ENCODE measurements at regions not wholly inside any gene's neighbourhood (a gene's known extent, or its start where the extent isn't known, plus 50 kb on each side); places are given as distances from the start of the nearest gene placed in this dataset.
"Not testable (repeated sequence)": the region's sequence is repeated elsewhere in the genome, so short reads cannot be mapped to it uniquely, and the experiment has no call there.

GRCh38 chr6:169406804-169407203 lies 153.2 kb upstream of the THBS2 start:
- DNase-seq = no peak

DNA sequence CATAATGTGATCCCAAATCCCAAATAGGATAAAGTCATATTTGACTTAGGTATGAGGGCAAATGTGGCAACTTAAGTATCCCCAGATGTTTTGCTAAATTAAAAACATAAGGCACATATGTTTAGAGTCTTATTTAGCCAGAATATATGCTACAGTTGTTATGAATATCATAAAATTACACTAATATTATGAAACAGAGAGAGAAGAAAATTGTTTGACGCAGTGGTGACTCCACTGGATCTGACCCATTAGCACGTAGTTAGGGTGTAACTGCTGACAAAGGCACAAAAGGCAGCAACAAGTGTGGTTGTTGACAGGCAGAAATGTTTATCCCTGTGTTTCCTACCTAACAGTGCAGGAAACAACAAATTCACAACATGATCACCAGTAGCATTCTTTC lies 152.4 kb upstream of the THBS2 start:
- DNase-seq = no peak

- no peak for DNase-seq
Measured at GRCh38 chr6:169404828-169405227, 151.2 kb upstream of the THBS2 start.

GRCh38 chr6:169398342-169399105 lies 144.9 kb upstream of the THBS2 start:
- no peak for DNase-seq

- no peak for DNase-seq
Measured at GRCh38 chr6:169397684-169398083, 144.0 kb upstream of the THBS2 start.

DNA sequence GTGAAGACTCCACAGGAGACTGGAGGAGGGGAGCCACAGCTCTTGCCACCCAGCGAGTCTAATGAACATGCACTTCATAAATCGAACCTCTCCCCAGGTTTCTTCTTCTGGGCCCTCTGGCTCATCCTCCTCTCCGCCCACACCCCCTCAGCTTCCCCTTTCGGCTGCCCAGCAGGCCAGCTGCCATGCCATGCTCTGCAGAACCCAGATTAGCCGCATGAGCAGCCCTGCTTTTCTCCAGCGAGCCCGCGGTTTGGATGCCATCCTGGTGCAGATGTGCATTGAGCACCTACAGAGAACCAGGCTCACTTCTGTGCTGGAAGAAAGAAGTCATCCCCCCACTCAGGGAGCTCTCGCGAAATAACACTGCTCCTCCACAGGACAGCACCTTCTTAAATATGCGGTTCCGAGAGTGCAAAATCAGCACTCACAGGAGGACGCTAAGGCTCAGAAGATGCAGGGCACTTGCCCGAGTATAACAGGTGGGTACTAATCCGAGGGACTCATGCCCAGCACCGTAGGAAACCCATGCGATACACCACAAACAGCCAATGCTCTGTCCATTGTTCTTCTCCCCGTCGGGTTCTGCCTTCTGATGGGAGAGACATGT lies 143.0 kb upstream of the THBS2 start:
- DNase-seq = no peak

- not testable (repeated sequence) for DNase-seq
Measured at GRCh38 chr6:169396009-169396539, 142.4 kb upstream of the THBS2 start.

DNA sequence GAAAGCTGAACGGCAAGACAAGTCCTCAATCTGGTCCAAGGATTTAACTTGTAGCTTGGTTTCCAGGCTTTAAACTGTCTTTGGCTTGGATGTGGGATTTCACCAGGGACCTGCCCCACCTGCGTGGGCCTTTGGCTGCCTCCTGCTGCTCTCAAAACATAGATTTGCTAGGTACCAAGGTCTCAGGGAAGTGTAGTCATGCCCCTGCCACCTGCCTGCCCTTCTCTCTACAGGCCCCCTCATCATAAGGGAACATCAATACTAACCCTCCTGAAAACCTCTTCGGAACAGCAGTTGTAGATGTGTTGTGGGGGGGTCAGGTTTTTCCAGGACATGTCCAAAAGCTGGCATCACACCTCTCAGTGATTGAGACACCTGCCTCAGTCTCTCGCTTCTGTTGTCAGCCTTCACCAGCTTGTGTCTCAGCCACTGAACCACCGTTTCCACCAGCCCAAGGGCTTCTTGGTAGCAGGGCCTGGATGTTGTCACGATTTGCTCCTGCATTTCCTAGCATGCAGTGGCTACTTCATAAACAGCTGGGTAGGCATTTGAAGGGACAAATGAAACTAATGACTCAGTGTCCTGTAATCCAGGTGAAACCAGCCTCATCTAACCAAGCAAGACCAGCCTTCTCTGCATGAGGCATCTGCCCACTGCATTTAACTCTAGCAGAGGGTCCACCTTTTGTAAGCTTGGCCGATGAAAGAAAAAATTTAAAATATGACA lies 141.6 kb upstream of the THBS2 start:
- DNase-seq = no peak

GRCh38 chr6:169393753-169394152 lies 140.1 kb upstream of the THBS2 start:
- DNase-seq = no peak

GRCh38 chr6:169391473-169392071 lies 137.9 kb upstream of the THBS2 start:
- no peak for DNase-seq

GRCh38 chr6:169388395-169389166 lies 134.9 kb upstream of the THBS2 start:
- DNase-seq = no peak

- no peak for DNase-seq
Measured at GRCh38 chr6:169387809-169388383, 134.2 kb upstream of the THBS2 start.

DNA sequence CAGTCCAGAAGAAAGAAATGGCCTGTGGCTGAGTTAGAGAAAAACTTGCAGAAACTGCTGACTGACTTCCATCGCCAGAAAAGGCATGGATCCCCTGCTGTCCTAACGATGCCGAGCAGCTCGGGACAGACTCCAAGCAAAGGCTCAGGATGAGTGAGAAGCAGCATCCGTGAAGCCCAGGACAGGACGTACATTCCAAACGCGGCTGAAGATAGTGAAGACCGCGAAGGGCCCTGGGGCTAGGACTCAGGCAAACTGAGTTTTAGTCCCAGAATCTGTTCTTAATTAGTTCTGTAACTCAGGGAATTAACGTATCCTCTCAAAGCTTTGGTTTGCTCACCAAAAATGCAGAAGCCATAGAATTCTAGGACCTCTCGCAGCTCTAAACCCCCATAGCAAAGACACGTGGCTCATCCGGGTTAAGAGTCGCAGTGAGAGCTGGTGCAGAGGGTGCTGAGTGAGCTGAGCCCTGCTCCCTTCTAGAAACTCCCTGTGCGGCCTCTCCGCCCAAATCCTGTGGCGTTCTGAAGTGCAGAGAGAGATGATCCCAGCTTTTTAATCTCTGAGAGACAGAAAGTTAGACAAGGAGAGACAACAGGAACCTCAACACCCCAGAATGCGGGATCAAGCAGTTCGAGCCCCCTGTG lies 132.9 kb upstream of the THBS2 start:
- no peak for DNase-seq

- no peak for DNase-seq
Measured at GRCh38 chr6:169385237-169385880, 131.7 kb upstream of the THBS2 start.

DNA sequence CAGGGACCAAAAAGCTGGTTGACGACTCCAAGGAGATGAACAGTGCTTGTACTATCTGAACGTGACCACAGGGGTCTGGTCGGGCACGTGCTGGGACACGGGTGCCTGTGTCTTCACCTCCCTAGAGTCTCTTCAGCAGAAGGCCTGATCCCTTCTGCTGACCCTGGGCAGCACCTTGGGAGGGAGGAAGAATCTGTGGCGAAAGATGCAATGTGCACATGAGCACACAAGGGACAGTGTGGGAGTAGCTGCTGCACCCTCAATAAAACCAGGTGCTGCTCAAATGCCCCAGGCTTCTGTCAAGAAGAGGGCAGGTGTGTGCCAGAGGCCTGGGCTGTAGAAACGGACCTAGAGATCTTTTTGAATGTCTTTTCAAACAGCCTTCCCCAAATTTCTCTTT lies 130.6 kb upstream of the THBS2 start:
- peak; percentile 24 for DNase-seq

- DNase-seq = no peak
Measured at GRCh38 chr6:169383265-169383664, 129.6 kb upstream of the THBS2 start.

- DNase-seq = no peak
Measured at GRCh38 chr6:169382735-169383134, 129.1 kb upstream of the THBS2 start.

DNA sequence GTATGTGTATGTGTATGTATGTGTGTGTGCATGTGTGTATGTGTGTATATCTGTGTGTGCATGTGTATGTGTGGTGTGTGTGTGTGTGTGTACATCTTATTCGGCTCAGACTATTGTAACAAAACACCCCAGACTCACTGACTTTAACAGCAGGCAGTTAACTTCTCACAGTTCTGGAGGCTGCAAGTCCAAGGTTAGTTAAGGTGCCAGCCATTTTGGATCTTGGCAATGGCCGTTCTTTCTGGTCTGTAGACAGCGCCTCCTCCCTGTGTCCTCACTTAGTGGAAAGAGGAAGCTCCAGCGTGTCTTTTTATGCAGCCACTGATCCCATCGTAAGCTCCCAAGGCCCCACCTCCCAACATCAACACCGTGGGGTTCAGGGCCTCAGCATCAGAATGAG lies 128.3 kb upstream of the THBS2 start:
- no peak for DNase-seq

- no peak for DNase-seq
Measured at GRCh38 chr6:169380493-169380892, 126.8 kb upstream of the THBS2 start.

GRCh38 chr6:169379495-169380070 lies 125.9 kb upstream of the THBS2 start:
- no peak for DNase-seq
